ENCODE measurements at regions not wholly inside any gene's neighbourhood (a gene's known extent, or its start where the extent isn't known, plus 50 kb on each side); places are given as distances from the start of the nearest gene placed in this dataset.

GRCh38 chr6:6803180-6803977 is 214.9 kb downstream of the LY86 start:
- CTCF ChIA-PET, result no interaction called here
- no peak for TF ChIP-seq EZH2 (IDR thresholded peaks at IDR 0.05; ENCODE audit: borderline replicate concordance, low read depth, low read length, poor library complexity, severe bottlenecking)
- TF ChIP-seq, protein P1, sequence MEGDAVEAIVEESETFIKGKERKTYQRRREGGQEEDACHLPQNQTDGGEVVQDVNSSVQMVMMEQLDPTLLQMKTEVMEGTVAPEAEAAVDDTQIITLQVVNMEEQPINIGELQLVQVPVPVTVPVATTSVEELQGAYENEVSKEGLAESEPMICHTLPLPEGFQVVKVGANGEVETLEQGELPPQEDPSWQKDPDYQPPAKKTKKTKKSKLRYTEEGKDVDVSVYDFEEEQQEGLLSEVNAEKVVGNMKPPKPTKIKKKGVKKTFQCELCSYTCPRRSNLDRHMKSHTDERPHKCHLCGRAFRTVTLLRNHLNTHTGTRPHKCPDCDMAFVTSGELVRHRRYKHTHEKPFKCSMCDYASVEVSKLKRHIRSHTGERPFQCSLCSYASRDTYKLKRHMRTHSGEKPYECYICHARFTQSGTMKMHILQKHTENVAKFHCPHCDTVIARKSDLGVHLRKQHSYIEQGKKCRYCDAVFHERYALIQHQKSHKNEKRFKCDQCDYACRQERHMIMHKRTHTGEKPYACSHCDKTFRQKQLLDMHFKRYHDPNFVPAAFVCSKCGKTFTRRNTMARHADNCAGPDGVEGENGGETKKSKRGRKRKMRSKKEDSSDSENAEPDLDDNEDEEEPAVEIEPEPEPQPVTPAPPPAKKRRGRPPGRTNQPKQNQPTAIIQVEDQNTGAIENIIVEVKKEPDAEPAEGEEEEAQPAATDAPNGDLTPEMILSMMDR (conservative IDR thresholded peaks at IDR 0.05; ENCODE audit: low read depth, low read length), result no peak
- Histone ChIP-seq H3K4me1 (ENCODE audit: insufficient read depth, low read length, poor library complexity, severe bottlenecking) (peaks cover 3% of the 10 kb centered on the region), H3K27ac (ENCODE audit: low read depth, low read length, poor library complexity, severe bottlenecking) (no peak overlapping the region), H3K36me3 (ENCODE audit: insufficient read depth, low read length, poor library complexity, severe bottlenecking) (no peaks in the 10 kb centered on the region), H3K9me3 (ENCODE audit: low read depth, low read length, poor library complexity, severe bottlenecking) (no peaks in the 10 kb centered on the region), H3K4me3 (ENCODE audit: low read depth, low read length, poor library complexity, severe bottlenecking) (no peak overlapping the region), H3K27me3 (replicated peaks; ENCODE audit: insufficient read depth, low read depth, low read length, poor library complexity) (no peaks in the 10 kb centered on the region)
- no TSS peak for BruUV-seq (replicated peaks)
- POLR2A ChIA-PET (ENCODE audit: low non-redundant PET), result no interaction called here
- intact Hi-C loops (cut with micrococcal nuclease; ENCODE audit: unreplicated experiment), result no loop called here
- no peak for DNase-seq (ENCODE audit: low spot score)

DNA sequence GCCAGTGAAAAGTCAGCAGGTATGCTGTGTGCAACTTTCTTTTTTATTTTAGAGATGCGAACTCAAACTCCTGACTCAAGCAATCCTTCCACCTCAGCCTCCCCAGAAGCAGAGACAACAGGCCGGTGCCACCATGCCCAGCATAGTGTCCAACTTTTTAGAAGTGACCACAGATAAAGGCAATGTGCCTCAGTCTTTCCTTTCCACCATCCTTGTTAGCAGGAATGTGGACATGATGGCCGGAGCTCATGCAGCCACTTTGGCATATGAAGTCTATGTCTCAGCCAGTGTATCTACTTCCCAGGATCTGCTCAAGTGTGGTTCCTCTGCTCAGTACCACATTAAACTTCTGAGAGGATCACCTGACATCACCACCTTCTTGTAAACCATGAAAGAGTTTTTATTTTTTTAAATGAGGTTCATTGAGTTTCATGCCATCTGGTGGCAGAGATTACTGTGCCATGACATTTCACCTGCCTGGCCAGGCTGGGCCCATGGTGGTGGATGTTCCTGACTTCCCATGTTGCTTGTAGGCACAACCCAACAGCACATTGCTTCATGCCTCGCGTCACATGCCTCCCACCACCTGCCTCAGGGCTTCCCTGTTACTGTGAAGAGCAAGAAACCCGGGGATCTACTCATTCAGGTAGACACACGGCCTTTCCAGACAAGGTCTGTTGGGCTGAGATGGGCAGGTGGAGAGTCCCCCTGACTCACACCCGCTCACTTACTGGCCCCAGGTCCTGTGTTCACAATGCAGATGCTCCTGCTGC is 216.5 kb downstream of the LY86 start:
- no peaks in the 10 kb centered on the region for H3K27me3 ChIP-seq (replicated peaks; ENCODE audit: insufficient read depth, low read depth, low read length, poor library complexity)
- no TSS peak for BruUV-seq (replicated peaks)
- H3K4me1 ChIP-seq (ENCODE audit: insufficient read depth, low read length, poor library complexity, severe bottlenecking), result peaks cover 3% of the 10 kb centered on the region
- intact Hi-C loops (cut with micrococcal nuclease; ENCODE audit: unreplicated experiment), result no loop called here
- CTCF ChIA-PET, result no interaction called here
- TF ChIP-seq EZH2 (IDR thresholded peaks at IDR 0.05; ENCODE audit: borderline replicate concordance, low read depth, low read length, poor library complexity, severe bottlenecking), result no peak
- TF ChIP-seq, protein P1 (conservative IDR thresholded peaks at IDR 0.05; ENCODE audit: low read depth, low read length), result no peak
- no peak overlapping the region for H3K4me3 ChIP-seq (ENCODE audit: low read depth, low read length, poor library complexity, severe bottlenecking)
- POLR2A ChIA-PET (ENCODE audit: low non-redundant PET), result no interaction called here
- H3K9me3 ChIP-seq (ENCODE audit: low read depth, low read length, poor library complexity, severe bottlenecking), result no peaks in the 10 kb centered on the region
- no peak for DNase-seq (ENCODE audit: low spot score)
- H3K27ac ChIP-seq (ENCODE audit: low read depth, low read length, poor library complexity, severe bottlenecking), result no peak overlapping the region
- no peaks in the 10 kb centered on the region for H3K36me3 ChIP-seq (ENCODE audit: insufficient read depth, low read length, poor library complexity, severe bottlenecking)

DNA sequence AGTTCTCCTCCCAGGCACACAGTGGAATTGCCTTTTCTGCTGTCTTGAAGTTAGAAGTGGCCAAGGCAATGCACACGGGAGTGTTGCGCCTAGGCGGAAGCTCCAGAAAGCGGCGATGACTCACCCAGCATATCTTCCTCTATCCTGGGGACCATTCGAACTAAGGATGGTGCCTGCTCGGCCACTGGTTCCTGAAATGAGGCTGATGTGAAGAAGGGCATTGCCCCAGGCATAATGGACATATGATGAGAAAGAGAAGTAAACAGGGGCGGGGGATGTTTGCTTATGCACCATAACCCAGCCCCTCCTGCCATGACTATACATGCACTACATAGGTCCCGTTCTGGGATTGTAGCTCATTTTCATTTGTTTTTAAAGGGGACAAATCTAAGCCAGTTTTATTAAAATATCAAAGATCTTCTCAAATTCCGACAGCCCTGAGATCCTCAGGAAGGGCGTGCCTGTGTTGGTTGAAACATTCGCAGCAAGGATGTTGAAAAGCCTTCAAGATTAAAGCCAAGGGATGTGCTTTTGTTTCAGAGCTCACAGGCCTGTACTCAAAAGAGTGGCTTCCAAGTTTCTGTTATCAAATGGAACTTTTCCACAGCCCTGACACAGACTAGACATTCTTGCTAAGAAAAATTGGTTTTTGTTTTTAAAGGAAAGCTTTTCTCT is 218.5 kb downstream of the LY86 start:
- ChIA-PET POLR2A (ENCODE audit: low non-redundant PET) (no interaction called here), CTCF (no interaction called here)
- Histone ChIP-seq H3K36me3 (ENCODE audit: insufficient read depth, low read length, poor library complexity, severe bottlenecking) (no peaks in the 10 kb centered on the region), H3K27ac (ENCODE audit: low read depth, low read length, poor library complexity, severe bottlenecking) (no peak overlapping the region), H3K4me1 (ENCODE audit: insufficient read depth, low read length, poor library complexity, severe bottlenecking) (peaks cover 12% of the 10 kb centered on the region), H3K4me3 (ENCODE audit: low read depth, low read length, poor library complexity, severe bottlenecking) (no peak overlapping the region), H3K27me3 (replicated peaks; ENCODE audit: insufficient read depth, low read depth, low read length, poor library complexity) (no peaks in the 10 kb centered on the region), H3K9me3 (ENCODE audit: low read depth, low read length, poor library complexity, severe bottlenecking) (no peaks in the 10 kb centered on the region)
- BruUV-seq (replicated peaks), result no TSS peak
- no peak for TF ChIP-seq EZH2 (IDR thresholded peaks at IDR 0.05; ENCODE audit: borderline replicate concordance, low read depth, low read length, poor library complexity, severe bottlenecking)
- TF ChIP-seq, protein P1 (conservative IDR thresholded peaks at IDR 0.05; ENCODE audit: low read depth, low read length), result no peak
- intact Hi-C loops (cut with micrococcal nuclease; ENCODE audit: unreplicated experiment), result no loop called here
- DNase-seq (ENCODE audit: low spot score), result no peak
